Loucy (cell line): ENCODE measurements at regions not wholly inside any gene's neighbourhood (a gene's known extent, or its start where the extent isn't known, plus 50 kb on each side); places are given as distances from the start of the nearest gene placed in this dataset.

Experiments used
- H2AFZ ChIP-seq: fragments of 200-600 bp; sonication (generic); 2 replicates; pipeline ENCODE4 v1.6.0; 2016; ENCODE audit warnings: antibody characterized with exemption, mild to moderate bottlenecking, low read length, moderate library complexity
- H3F3A ChIP-seq: fragments of 200-600 bp; 2 replicates; pipeline ENCODE4 v1.6.0; 2016; ENCODE audit warnings: antibody characterized with exemption, low read depth, mild to moderate bottlenecking
- H3K27me3 ChIP-seq: fragments of 200-600 bp; sonication (generic); 2 replicates; pipeline ENCODE4 v1.6.1; 2014; ENCODE audit warnings: low read length, mild to moderate bottlenecking; ENCODE audit not compliant: insufficient read depth, poor library complexity, severe bottlenecking
- H3K36me3 ChIP-seq: fragments of 200-600 bp; sonication (generic); 2 replicates; pipeline ENCODE4 v1.6.1; 2016; ENCODE audit warnings: low read length; ENCODE audit not compliant: insufficient read depth
- H3K4me1 ChIP-seq: fragments of 200-600 bp; sonication (generic); 2 replicates; pipeline ENCODE4 v1.5.1; 2014; ENCODE audit warnings: low read length, mild to moderate bottlenecking; ENCODE audit not compliant: insufficient read depth, poor library complexity, severe bottlenecking
- H3K4me2 ChIP-seq: fragments of 200-600 bp; sonication (generic); 2 replicates; pipeline ENCODE4 v1.6.0; 2014; ENCODE audit warnings: antibody characterized with exemption, low read length, low read depth, mild to moderate bottlenecking; ENCODE audit not compliant: poor library complexity, severe bottlenecking
- H3K4me3 ChIP-seq: fragments of 200-600 bp; sonication (generic); 2 replicates; pipeline ENCODE4 v1.5.1; 2014; ENCODE audit warnings: low read length, mild to moderate bottlenecking, mixed read lengths; ENCODE audit not compliant: poor library complexity, severe bottlenecking
- H3K79me2 ChIP-seq: fragments of 200-600 bp; sonication (generic); 2 replicates; pipeline ENCODE4 v1.6.1; 2014; ENCODE audit warnings: low read length; ENCODE audit not compliant: insufficient read depth
- H3K9ac ChIP-seq: fragments of 200-600 bp; sonication (generic); 2 replicates; pipeline ENCODE4 v1.6.0; 2014; ENCODE audit warnings: mild to moderate bottlenecking, low read depth, low read length, moderate library complexity; ENCODE audit not compliant: poor library complexity, severe bottlenecking
- H3K9me2 ChIP-seq: fragments of 200-600 bp; sonication (generic); replicated peaks from 2 replicates; pipeline ENCODE4 v1.6.1; 2016; ENCODE audit warnings: low read depth, low read length, mixed read lengths
- H3K9me3 ChIP-seq: fragments of 200-600 bp; sonication (generic); 2 replicates; pipeline ENCODE4 v1.6.1; 2014; ENCODE audit warnings: mild to moderate bottlenecking, antibody characterized with exemption, low read length, low read depth; ENCODE audit not compliant: insufficient read depth
- H4K20me1 ChIP-seq: fragments of 200-600 bp; sonication (generic); 2 replicates; pipeline ENCODE4 v1.6.0; 2014; ENCODE audit warnings: antibody characterized with exemption, low read length, mild to moderate bottlenecking; ENCODE audit not compliant: insufficient read depth, poor library complexity, severe bottlenecking
- CTCF ChIP-seq: fragments of 200-600 bp; sonication (generic); conservative IDR thresholded peaks from 2 replicates; pipeline ENCODE4 v1.5.1; 2014; ENCODE audit warnings: mild to moderate bottlenecking, antibody characterized with exemption, low read length
- EZH2phosphoT487 ChIP-seq: fragments of 200-600 bp; IDR thresholded peaks from 2 replicates; pipeline ENCODE4 v1.6.1; 2018; ENCODE audit warnings: antibody characterized with exemption, mild to moderate bottlenecking, moderate library complexity, borderline replicate concordance

- Histone ChIP-seq H3K9me3 (no peaks in the 10 kb centered on the region), H4K20me1 (no peaks in the 10 kb centered on the region), H3K36me3 (no peaks in the 10 kb centered on the region), H2AFZ (no peak overlapping the region), H3K4me1 (peaks cover 7% of the 10 kb centered on the region), H3K79me2 (no peaks in the 10 kb centered on the region), H3K27me3 (no peaks in the 10 kb centered on the region), H3K9me2 (no peaks in the 10 kb centered on the region), H3K9ac (no peak overlapping the region), H3F3A (no peaks in the 10 kb centered on the region), H3K4me2 (no peak overlapping the region), H3K4me3 (no peak overlapping the region)
- no peak for TF ChIP-seq CTCF
- TF ChIP-seq EZH2phosphoT487 = no peak
These were observed 114.5 kb upstream of the SPON1 start for GRCh38 chr11:13848031-13848430.

- no peaks in the 10 kb centered on the region for H3K36me3 ChIP-seq
- no peaks in the 10 kb centered on the region for H3K27me3 ChIP-seq
- H3F3A ChIP-seq = no peaks in the 10 kb centered on the region
- no peak for TF ChIP-seq CTCF
- no peak for TF ChIP-seq EZH2phosphoT487
- no peak overlapping the region for H3K9ac ChIP-seq
- no peaks in the 10 kb centered on the region for H3K79me2 ChIP-seq
- H3K9me2 ChIP-seq = no peaks in the 10 kb centered on the region
- no peaks in the 10 kb centered on the region for H3K9me3 ChIP-seq
- H3K4me2 ChIP-seq = peak overlapping the region; percentile 29
- no peaks in the 10 kb centered on the region for H4K20me1 ChIP-seq
- H3K4me3 ChIP-seq = no peak overlapping the region
- H2AFZ ChIP-seq = peak overlapping the region; percentile 71
- peaks cover 7% of the 10 kb centered on the region for H3K4me1 ChIP-seq
These were observed 112.1 kb upstream of the SPON1 start for GRCh38 chr11:13850231-13851005.

DNA sequence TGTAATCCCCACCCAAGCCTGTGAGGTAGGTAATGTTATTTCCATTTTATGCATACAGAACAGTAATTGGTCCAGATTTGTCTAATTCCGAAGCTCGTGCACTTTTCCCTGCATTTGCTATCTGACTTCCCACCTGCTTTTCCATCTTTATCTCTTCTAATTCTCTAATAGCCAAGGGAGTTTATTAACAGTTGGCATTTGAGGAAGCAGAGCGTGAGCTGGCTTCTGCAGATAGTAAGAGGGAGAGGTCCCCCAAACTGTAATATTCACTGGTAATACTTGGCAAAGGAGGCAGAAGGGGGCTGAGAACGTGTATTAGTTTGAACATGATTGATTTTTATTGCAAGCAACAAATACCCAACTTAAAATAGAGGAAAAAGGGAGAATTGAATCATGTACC lies 110.8 kb upstream of the SPON1 start:
- peaks cover 7% of the 10 kb centered on the region for H3K4me1 ChIP-seq
- TF ChIP-seq EZH2phosphoT487 = no peak
- no peak for TF ChIP-seq CTCF
- no peak overlapping the region for H3K4me3 ChIP-seq
- no peaks in the 10 kb centered on the region for H3K9me2 ChIP-seq
- no peaks in the 10 kb centered on the region for H3K9me3 ChIP-seq
- H3F3A ChIP-seq = no peaks in the 10 kb centered on the region
- no peaks in the 10 kb centered on the region for H3K79me2 ChIP-seq
- no peak overlapping the region for H3K4me2 ChIP-seq
- no peaks in the 10 kb centered on the region for H4K20me1 ChIP-seq
- no peaks in the 10 kb centered on the region for H3K36me3 ChIP-seq
- no peak overlapping the region for H3K9ac ChIP-seq
- H2AFZ ChIP-seq = no peak overlapping the region
- no peaks in the 10 kb centered on the region for H3K27me3 ChIP-seq
